NOMO-1 treated with DMSO at 0.1 percent for 48 hours (cell line): ENCODE measurements at regions not wholly inside any gene's neighbourhood (a gene's known extent, or its start where the extent isn't known, plus 50 kb on each side); places are given as distances from the start of the nearest gene placed in this dataset.
"Not testable (repeated sequence)": the region's sequence is repeated elsewhere in the genome, so short reads cannot be mapped to it uniquely, and the experiment has no call there.

ENCODE experiments used
- DNase-seq: peaks from one replicate; lab custom pipeline; 2025; ENCODE audit not compliant: unreplicated experiment; lab: John Stamatoyannopoulos, UW

DNA sequence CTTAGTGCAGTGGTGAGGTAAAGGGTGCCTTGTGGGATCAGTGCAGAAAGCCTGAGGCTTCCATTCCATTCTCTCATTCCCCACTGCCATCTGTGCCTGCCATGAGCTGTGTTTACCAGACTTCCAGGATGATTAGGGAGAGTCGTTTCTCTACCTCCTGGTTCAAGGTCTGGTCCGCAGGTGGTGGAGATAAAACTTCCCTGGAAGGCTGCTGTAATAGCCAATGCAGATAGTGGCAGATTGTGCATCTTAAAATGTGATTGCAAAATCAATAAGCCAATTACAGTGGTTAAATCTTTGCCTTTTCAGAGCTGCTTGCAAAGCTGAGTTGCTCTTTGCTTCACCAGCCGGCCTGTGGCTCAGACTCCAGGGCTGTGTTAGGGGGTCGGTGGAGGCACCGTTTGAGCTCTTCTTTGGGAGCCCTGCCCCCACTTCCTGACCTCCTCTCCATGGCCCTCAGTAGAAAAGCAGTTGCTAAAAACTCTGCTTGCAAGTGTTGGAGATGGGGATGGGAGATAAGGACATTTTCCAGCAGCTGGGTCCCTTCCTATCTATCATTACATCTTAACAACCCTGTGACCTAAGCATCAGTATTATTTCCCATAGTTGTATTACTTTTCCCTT is 95.2 kb upstream of the HS6ST1 start:
- peak; percentile 3 for DNase-seq

DNA sequence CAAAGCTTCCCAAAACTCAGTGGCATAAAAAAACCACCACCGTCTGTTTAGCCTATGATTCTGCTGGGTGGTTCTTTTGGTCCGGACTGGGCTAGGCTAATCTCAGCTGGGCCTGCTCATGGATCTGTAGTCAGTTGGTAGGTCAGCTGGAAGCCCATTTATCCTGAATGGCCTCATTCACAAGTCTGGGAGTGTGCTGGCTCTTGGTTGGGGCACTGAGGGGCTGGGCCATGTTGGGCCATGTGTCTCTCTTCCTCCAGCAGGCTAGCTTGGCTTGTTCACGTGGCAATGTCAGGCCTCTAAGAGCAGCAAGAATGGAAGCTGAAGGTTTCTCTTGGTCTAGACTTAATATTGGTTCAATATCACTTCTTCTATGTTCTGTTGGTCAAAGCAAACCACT is 95.7 kb upstream of the HS6ST1 start:
- no peak for DNase-seq

DNA sequence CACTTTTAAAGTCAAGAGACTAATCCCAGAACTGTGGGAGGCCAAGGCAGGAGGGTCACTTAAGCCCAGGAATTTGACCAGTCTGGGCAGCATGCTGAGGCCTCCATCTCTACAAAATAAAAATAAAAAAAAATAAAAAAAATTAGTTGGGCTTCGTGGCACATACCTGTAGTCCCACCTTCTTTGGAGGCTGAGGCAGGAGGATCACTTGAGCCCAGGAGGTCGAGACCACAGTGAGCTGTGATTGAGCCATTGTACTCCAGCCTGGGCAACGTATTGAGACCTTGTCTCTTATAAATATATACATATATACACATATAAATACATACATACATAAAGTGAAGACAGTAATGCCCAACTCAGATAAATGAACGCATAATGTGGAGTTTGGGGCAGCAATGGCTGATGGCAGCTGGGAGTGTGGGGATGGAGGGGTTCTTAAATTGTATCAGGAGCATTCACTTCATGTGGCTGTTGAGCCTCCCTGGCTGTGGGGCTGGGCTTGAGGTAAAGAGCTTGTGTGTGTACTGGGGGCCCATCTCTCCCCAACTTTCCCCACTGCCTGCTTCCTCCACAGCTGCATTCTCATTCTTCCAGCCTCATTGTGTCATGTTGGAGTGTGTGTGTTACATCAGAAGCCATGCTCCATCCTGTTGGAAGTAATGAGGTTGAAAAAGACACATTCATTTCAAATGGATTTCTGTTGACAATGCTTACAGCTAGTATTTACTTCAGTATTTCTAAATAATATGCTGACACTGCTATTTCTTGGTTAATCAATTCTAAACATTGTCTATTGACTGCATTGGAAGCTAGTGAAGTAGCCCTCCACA is 96.5 kb upstream of the HS6ST1 start:
- DNase-seq: no peak

DNA sequence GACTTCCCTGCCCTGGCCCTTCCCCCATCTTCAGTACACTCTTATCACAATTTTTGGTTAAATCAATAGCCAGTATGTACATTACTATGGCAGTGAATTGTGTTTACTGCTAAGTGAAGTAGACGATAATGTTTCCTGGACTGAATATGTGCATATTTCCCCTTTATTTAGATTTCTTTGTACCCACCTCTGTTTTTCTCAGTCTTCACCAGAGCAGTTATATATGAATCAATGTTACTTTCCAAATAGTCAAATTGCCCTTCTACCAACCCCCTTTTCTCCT is 97.1 kb upstream of the HS6ST1 start:
- no peak for DNase-seq

DNA sequence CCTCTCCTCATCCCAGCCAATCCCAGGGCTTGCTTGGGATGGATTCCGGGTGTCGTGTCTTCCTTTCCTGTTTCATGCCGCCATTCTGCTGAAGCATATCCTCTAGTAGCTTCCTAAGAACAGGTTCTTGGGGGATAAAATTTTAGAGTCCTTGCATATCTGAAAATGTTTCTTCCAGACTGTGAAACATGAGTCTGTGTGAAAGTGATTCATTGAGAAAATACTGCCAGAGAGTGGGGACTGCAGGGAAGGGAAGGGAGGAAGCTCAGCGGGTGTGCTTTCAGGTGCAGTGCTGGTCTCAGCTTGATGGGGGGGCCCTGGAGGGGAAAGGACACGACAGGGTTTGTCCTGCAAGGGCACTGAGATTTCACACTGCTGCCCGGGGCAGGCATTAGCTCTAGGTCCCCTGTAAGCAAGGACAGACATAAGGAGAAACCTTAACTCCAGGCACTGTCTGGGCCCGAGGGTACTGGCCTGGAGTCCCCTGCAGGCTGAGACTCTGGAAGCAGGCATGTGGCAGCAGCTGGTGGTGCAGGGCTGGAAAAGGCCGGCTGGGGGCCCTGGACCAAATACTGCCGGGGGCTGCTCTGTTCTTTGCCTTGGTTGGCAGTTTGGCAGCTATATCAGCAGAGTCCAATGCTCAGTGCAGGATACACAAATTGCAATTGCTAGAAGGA is 97.6 kb upstream of the HS6ST1 start:
- DNase-seq: no peak

DNA sequence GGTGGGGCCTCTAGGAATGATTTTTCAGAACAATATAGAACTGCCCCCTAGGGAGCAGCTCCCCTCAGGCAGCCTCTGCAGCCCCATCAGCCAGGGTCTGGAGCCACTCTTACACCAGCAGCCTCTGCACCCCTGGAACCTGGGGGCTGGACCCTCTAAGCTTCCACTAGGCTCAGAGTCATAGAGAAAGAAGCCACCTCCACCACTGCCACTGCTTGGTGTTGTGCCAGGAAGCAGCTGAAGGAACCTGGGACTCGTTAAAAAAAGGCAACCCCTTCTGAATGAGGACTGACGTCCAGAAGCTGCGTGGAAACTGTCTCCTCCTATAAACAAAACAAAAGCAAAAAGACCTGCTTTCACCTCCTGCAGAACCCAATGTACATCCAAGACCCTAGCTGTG is 98.1 kb upstream of the HS6ST1 start:
- no peak for DNase-seq

DNA sequence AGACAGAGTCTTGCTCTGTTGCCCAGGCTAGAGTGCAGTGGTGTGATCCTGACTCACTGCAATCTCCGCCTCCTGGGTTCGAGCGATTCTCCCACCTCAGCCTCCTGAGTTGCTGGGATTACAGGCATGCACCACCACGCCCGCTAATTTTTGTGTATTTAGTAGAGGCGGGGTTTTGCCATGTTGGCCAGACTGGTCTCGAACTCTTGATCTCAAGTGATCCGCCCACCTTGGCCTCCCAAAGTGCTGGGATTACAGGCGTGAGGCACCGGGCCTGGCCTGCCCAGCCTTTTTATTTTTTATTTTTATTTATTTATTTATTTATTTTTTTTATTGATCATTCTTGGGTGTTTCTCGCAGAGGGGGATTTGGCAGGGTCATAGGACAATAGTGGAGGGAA is 98.6 kb upstream of the HS6ST1 start:
- not testable (repeated sequence) for DNase-seq

DNA sequence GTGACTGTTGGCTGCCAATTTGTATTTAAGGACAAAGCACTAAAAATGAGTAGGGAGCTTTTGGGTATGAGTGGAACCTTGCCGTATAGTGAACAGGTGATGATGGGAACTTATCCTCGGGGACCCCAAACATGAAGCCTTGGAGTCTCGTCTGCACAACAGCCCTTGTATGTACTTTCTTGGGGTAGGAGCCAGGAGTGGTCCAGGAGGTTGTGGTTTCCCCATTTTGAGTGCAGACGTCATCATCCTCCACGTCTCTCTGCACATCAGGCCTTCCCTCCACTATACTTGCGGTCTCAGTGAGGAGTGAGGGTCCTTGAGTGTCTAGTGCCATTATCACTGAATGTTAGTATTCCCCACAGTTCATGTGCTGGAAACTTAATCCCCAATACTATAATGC is 101.5 kb upstream of the HS6ST1 start:
- no peak for DNase-seq

DNA sequence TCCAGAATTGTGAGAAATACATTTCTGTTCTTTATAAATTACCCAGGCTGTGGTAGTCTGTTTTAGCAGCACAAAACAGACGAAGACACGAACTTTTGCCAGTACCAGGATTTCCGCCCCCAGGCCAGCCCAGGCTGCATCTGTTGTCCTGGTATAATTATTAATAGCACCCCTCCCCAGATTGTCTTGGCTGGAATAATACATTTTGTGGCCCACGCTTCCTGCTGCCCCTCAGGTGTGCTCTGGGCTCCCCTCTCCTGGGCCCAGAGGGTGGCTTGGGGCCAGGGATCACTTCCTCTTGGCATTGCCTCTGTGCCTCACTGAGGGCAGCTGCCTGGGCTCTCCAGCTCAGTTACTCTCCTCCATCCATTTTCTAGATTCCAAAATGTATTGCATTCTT is 102.1 kb upstream of the HS6ST1 start:
- no peak for DNase-seq

DNA sequence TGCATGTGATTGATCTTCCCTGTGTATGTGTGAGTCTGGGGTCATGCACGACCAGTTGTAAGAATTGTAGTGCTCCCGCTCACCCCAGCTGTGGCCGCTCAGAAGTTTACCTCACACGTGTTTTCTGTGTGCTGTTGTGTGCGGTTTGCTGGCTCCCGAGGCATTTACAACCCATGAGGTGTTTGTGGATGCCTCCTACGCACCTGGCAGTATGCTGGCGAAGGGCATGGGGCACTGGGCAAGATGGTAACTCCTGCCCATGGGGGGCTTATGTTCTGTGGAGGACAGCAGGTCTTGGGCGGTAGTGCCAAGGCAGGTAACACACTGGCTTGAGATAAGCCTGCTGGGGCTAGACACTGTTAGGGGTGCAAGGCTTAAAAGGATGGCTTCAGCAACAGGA is 102.6 kb upstream of the HS6ST1 start:
- DNase-seq: no peak

DNA sequence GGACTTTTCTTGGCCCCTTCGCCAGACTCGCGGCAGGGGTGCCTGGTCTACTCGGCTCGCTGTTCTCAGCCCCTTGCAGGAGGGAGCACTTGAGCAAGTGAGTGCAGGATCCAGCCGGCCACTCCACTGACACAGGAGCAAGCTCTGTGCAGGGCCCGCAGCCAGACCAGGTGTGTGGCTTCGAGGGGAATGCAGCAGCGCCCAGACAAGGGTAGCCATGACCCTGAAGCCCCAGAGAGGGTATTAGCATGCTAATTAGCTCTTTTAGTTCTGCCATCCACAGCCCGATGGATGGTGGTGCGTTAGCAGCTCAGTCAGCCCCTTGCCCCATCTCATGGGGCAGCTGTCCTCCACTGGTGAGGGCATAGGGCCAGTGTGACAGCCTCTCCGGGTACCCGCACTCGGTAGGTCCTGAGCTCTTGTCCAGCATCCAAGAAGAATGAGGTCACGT is 103.2 kb upstream of the HS6ST1 start:
- no peak for DNase-seq

DNA sequence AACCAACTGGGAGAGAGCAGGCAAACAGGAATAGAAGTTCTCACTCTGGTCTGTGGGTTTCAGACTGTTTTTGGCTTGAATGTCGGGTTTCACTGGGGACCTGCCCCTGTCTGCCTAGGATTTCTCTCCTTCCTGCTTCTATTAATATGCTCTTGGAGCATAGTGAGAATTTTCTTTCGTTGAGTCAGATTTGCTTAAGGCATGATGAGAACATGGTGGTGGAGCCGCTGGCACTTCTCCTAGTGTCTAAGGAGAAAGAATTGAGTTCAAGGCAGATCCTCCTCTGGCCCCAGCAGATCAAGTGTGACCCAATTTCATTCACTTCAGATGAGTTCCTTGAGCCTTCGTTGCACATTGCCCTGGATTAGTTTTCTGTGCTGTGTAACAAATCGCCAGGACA is 103.9 kb upstream of the HS6ST1 start:
- no peak for DNase-seq

DNA sequence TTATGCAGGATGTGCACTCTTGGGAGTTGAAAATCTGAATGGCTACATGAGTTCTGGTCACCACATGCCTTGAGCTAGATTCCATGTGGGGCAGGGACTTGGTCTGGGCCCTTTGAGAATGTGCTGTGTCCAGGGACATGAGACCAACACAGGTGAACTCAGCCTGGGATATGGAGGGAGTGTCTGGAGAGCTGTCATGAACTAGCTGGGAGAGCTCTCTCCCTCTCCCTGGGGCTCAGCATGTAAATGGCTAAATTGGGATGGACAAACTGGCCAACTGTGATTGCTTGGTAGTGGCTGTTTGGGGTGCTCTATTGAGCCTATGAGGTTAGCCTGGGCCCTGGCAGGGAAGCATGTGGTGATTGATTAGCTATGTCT is 105.1 kb upstream of the HS6ST1 start:
- DNase-seq: no peak

DNA sequence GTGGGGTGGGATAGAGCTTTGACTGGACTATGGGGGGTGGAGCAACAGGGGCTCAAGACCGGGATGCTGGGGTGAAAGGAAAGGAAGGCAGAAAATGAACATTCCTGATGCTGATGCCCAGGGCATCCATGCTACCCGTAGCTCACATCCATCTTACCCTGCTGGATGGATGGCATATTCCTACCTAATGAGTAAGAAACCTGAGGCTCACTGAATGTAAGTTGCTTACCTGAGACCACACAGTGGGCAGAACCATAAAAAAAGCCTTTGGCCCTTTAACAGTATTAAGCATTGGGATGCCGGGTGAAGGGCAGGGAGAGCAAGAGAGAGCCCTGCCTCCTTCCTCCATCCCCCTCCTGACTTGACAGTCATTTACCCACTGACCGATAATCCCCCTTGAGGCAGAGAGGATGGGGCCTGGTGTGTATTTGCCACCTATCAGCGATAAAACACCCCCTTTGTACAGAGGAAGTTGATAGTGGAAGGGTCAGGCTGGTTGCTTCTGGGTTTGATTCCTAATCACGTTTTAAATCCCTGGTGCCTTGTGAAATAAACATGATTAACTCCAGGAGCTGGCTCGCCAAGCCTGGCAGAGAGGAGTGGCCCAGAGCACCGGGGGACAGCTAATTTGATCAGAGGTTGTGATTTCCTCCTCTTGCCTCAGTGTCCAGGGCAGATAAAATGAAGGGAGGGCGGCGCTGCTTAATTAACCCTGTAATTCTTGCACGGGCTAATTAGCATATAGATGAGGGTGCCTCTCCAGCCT is 105.9 kb upstream of the HS6ST1 start:
- no peak for DNase-seq

DNA sequence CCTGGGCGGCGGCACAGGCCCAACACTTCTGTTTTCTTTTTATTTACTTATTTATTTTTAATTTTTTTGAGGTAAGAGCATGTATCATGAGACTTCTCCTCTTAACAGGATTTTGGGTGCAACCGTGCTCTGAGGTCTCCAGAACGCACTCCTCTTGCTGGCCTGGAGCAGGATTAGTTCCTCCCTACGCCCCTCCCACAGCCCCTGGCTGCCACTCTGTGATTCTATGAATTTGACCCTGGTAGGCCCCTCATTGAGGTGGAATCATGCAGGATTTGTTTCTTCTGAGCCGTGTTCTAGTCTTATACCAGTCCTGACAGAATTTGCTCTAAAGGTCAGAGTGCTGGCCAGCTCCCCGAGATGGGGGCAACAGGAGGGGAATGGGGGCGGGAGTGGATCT is 106.5 kb upstream of the HS6ST1 start:
- DNase-seq: no peak

DNA sequence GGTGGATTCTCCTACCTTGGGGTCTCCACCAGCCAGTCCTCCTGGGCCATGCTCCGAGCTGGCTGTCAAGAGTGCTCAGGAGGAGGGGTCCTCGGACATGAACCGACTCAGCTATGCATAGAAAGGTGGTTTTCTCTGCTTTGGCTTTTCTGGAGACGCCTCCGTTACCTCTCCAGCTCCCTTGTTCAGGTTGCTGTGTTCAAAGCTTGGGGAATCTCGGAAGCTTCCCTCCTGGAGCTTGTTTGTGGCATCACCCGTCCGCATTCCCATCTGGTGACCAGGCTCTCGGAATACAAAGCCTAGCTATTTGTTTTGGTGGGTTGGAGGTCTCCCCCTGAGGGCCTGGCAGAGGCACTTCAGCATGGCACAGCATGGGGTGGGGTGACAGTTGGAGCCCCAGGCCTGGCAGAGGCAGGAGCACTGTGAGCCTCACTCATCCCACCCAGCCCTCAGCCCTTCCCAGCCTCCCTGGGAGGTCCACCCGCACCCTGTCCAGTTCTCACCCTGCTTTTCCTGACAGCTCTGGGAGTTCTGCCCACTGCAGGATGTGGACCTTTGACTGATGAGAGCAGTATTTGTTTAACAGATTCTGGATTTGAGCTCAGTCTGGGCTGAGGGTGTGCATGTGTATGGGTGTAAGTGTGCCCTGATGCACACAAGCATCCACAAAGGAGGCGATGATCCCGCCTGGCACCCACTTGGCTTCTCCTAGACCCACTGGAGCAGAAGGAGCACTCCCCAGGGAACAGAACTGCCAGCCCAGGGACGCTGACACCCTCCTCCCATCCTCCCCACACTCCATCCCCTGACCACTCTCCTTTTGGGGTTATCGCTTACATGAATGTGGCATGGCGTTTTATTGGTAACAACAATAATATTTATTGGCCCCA is 107.3 kb upstream of the HS6ST1 start:
- DNase-seq: no peak

DNA sequence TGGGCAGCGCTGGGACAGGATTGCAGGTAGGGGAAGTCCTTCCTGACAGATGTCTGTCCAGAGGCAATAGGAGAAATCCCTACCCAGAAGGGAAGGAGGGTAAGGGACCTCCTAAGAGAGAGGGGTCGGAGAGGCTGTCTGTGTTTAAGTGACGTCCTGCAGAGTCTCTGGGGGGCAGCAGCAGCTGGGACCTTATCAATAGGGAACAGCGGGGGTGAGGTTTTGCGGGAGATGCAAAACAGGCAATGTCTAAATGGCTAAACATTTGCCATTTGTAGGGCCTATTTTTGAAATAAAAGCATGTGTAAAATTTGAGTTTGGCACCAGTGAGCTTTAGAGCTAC is 108.7 kb upstream of the HS6ST1 start:
- DNase-seq: no peak

DNA sequence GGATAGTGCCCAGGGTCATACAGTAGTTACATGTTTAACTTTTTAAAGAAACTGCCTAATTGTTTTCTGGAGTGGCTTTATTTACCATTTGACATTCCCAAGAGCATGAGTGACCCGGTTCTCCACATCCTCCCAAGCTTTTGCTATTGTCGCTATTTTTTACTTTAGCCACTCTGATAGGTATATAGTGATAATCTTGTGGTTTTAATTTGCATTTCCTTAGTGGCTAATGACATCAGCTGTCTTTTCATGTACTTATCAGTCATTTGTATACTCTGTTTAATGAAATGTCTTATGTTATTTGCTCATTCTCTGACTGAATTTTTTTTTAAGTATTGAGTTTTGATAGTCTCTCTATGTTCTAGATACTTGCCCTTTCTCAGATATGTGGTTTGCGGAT is 109.7 kb upstream of the HS6ST1 start:
- no peak for DNase-seq

DNA sequence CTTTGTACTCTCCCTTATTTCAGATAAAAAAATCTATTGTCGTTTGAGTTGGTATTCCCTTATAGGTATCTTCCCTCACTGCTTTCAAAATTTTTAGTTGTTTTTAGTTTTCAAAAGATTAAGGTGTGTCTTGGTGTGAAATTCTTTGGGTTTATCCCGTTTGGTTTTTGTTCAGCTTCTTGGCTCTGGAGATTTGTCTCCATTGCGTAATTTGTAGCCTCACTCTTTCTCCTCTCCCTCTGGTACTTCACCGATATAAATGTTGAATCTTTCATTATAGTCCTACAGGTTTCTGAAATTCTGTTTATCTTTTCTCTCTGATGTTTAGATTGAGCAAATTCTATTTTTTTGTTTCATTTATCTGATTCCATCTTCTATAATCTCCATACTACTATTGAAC is 113.8 kb upstream of the HS6ST1 start:
- no peak for DNase-seq

DNA sequence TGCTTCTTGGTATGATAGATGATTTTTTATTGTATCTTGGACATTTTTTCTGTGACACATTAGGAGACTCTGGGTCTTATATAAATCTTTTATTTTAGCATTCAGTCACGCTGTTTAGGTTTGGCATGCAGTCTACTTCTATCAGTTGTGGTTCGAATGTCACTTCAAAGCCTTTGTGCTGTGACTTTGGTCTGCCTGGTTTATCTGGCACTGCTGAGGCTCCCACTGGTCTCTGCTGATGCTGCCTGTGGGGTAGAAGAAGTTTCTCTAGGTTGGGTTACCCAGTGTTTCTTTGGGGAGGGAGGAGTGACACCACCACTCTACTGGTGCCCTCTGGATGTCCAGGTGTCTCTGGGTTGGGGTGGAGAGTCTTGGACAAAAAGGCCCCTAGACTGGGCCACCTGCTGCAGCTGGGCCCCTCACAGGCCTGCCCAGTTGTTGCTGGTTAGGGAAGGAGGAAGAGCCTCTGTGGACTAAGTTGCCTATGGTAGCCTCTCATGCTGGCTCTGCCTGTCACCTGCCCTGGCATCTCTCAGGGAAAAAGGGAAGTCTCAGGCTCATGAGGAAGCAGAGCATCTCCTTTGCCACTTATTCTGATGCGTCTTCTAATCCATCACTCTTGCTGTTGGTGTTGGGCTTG is 115.4 kb upstream of the HS6ST1 start:
- no peak for DNase-seq
